Stimulated activated effector memory CD8-positive, alpha-beta T cell treated with anti-CD3 and anti-CD28 coated beads, Interleukin-12 subunit alpha, Interleukin-12 subunit beta, amount 100 ng/mL, for 72 hours (primary cell): ENCODE measurements at regions not wholly inside any gene's neighbourhood (a gene's known extent, or its start where the extent isn't known, plus 50 kb on each side); places are given as distances from the start of the nearest gene placed in this dataset.
"Not testable (repeated sequence)": the region's sequence is repeated elsewhere in the genome, so short reads cannot be mapped to it uniquely, and the experiment has no call there.

Experiments
- ATAC-seq: fragments of 150-1000 bp; cut with Tn5 transposase; 2 replicates; pipeline ENCODE4 v1.10.0; 2021
- DNase-seq, 2 donors: peaks; one replicate each; pipeline ENCODE4 v3.0.0; 2021 to 2022; ENCODE audit warnings: low spot score in 2 of 2
- H3K27ac Mint-ChIP-seq: one replicate; pipeline ENCODE4 v1.8.0; 2022; ENCODE audit warnings: mild to moderate bottlenecking, mixed read lengths
- H3K36me3 Mint-ChIP-seq: one replicate; pipeline ENCODE4 v1.8.0; 2022; ENCODE audit warnings: mild to moderate bottlenecking, mixed read lengths
- H3K4me1 Mint-ChIP-seq: one replicate; pipeline ENCODE4 v1.8.0; 2022; ENCODE audit warnings: mixed read lengths
- H3K4me3 Mint-ChIP-seq: one replicate; pipeline ENCODE4 v1.8.0; 2022; ENCODE audit warnings: mild to moderate bottlenecking, mixed read lengths
- H3K9me3 Mint-ChIP-seq: one replicate; pipeline ENCODE4 v1.8.0; 2022; ENCODE audit warnings: mixed read lengths

GRCh38 chr17:36845916-36846315 is 91.4 kb upstream of the LHX1 start:
- H3K36me3 Mint-ChIP-seq: no peaks in the 10 kb centered on the region

GRCh38 chr17:36846410-36847292 is 90.6 kb upstream of the LHX1 start:
- DNase-seq (no peak), ATAC-seq (no peak)
- peaks cover 26% of the 10 kb centered on the region for H3K4me1 Mint-ChIP-seq
- H3K9me3 Mint-ChIP-seq: no peaks in the 10 kb centered on the region
- H3K36me3 Mint-ChIP-seq: no peaks in the 10 kb centered on the region
- H3K27ac Mint-ChIP-seq: no peak overlapping the region
- no peak overlapping the region for H3K4me3 Mint-ChIP-seq

More at GRCh38 chr17:36845916-36846315, 91.4 kb upstream of the LHX1 start:
- no peak for ATAC-seq
- Mint-ChIP-seq H3K4me1 (peaks cover 22% of the 10 kb centered on the region), H3K27ac (no peak overlapping the region), H3K4me3 (no peak overlapping the region), H3K9me3 (no peaks in the 10 kb centered on the region)
- no peak for DNase-seq

GRCh38 chr17:36848008-36848902 is 89.0 kb upstream of the LHX1 start:
- peaks cover 26% of the 10 kb centered on the region for H3K4me1 Mint-ChIP-seq
- H3K4me3 Mint-ChIP-seq: no peak overlapping the region
- no peaks in the 10 kb centered on the region for H3K36me3 Mint-ChIP-seq
- H3K27ac Mint-ChIP-seq: no peak overlapping the region
- ATAC-seq: no peak
- no peak for DNase-seq
- no peaks in the 10 kb centered on the region for H3K9me3 Mint-ChIP-seq

- not testable (repeated sequence) for ATAC-seq, H3K36me3 Mint-ChIP-seq, H3K9me3 Mint-ChIP-seq, H3K4me3 Mint-ChIP-seq, H3K27ac Mint-ChIP-seq, DNase-seq
- peaks cover 21% of the 10 kb centered on the region for H3K4me1 Mint-ChIP-seq
Measured at GRCh38 chr17:36849020-36849419, 88.3 kb upstream of the LHX1 start.

- peak overlapping the region; percentile 56 for H3K27ac Mint-ChIP-seq
- peak; percentile 74 for ATAC-seq
- peak overlapping the region; percentile 47 for H3K4me3 Mint-ChIP-seq
- no peaks in the 10 kb centered on the region for H3K9me3 Mint-ChIP-seq
- no peaks in the 10 kb centered on the region for H3K36me3 Mint-ChIP-seq
- peaks cover 19% of the 10 kb centered on the region for H3K4me1 Mint-ChIP-seq
- peak; percentile 14 to 64 for DNase-seq
Measured at GRCh38 chr17:36849871-36850348, 87.4 kb upstream of the LHX1 start.

GRCh38 chr17:36850790-36851189 is 86.5 kb upstream of the LHX1 start:
- peak overlapping the region; percentile 47 for H3K4me3 Mint-ChIP-seq
- peaks cover 19% of the 10 kb centered on the region for H3K4me1 Mint-ChIP-seq
- DNase-seq (no peak), ATAC-seq (peak; percentile 55)
- H3K36me3 Mint-ChIP-seq: no peaks in the 10 kb centered on the region
- H3K27ac Mint-ChIP-seq: no peak overlapping the region
- no peaks in the 10 kb centered on the region for H3K9me3 Mint-ChIP-seq

GRCh38 chr17:36851250-36851649 is 86.0 kb upstream of the LHX1 start:
- Mint-ChIP-seq H3K36me3 (no peaks in the 10 kb centered on the region), H3K4me1 (peaks cover 19% of the 10 kb centered on the region), H3K4me3 (no peak overlapping the region), H3K9me3 (no peaks in the 10 kb centered on the region), H3K27ac (no peak overlapping the region)
- no peak for ATAC-seq
- DNase-seq: no peak

GRCh38 chr17:36852478-36852877 is 84.8 kb upstream of the LHX1 start:
- not testable (repeated sequence) for H3K9me3 Mint-ChIP-seq, ATAC-seq, H3K4me3 Mint-ChIP-seq

GRCh38 chr17:36854982-36855381 is 82.3 kb upstream of the LHX1 start:
- DNase-seq (no peak), ATAC-seq (no peak)
- Mint-ChIP-seq H3K27ac (no peak overlapping the region), H3K9me3 (no peaks in the 10 kb centered on the region), H3K4me3 (no peak overlapping the region), H3K36me3 (no peaks in the 10 kb centered on the region), H3K4me1 (peaks cover 13% of the 10 kb centered on the region)

More at GRCh38 chr17:36852478-36852877, 84.8 kb upstream of the LHX1 start:
- not testable (repeated sequence) for H3K36me3 Mint-ChIP-seq, DNase-seq, H3K27ac Mint-ChIP-seq
- peaks cover 19% of the 10 kb centered on the region for H3K4me1 Mint-ChIP-seq

- H3K36me3 Mint-ChIP-seq: no peaks in the 10 kb centered on the region
- H3K4me3 Mint-ChIP-seq: no peak overlapping the region
- peaks cover 9% of the 10 kb centered on the region for H3K4me1 Mint-ChIP-seq
- no peak overlapping the region for H3K27ac Mint-ChIP-seq
- H3K9me3 Mint-ChIP-seq: no peaks in the 10 kb centered on the region
- DNase-seq (no peak), ATAC-seq (no peak)
Measured at GRCh38 chr17:36855459-36855858, 81.8 kb upstream of the LHX1 start.

GRCh38 chr17:36856222-36856621 is 81.1 kb upstream of the LHX1 start:
- ATAC-seq: no peak
- no peaks in the 10 kb centered on the region for H3K9me3 Mint-ChIP-seq
- no peak overlapping the region for H3K4me3 Mint-ChIP-seq
- no peak overlapping the region for H3K27ac Mint-ChIP-seq
- H3K4me1 Mint-ChIP-seq: peaks cover 1% of the 10 kb centered on the region
- DNase-seq: no peak
- H3K36me3 Mint-ChIP-seq: no peaks in the 10 kb centered on the region

GRCh38 chr17:36856903-36857381 is 80.3 kb upstream of the LHX1 start:
- H3K27ac Mint-ChIP-seq: no peak overlapping the region
- no peak overlapping the region for H3K4me3 Mint-ChIP-seq
- H3K4me1 Mint-ChIP-seq: no peaks in the 10 kb centered on the region
- H3K36me3 Mint-ChIP-seq: no peaks in the 10 kb centered on the region
- ATAC-seq (no peak), DNase-seq (no peak)
- no peaks in the 10 kb centered on the region for H3K9me3 Mint-ChIP-seq

- ATAC-seq (no peak), DNase-seq (no peak)
- H3K27ac Mint-ChIP-seq: no peak overlapping the region
- no peaks in the 10 kb centered on the region for H3K36me3 Mint-ChIP-seq
- H3K4me3 Mint-ChIP-seq: no peak overlapping the region
- no peaks in the 10 kb centered on the region for H3K4me1 Mint-ChIP-seq
- H3K9me3 Mint-ChIP-seq: no peaks in the 10 kb centered on the region
Measured at GRCh38 chr17:36857698-36858097, 79.6 kb upstream of the LHX1 start.

GRCh38 chr17:36858119-36859002 is 78.9 kb upstream of the LHX1 start:
- no peak for ATAC-seq

GRCh38 chr17:36859003-36859300 is 78.3 kb upstream of the LHX1 start:
- H3K4me3 Mint-ChIP-seq: no peak overlapping the region
- H3K36me3 Mint-ChIP-seq: no peaks in the 10 kb centered on the region
- H3K9me3 Mint-ChIP-seq: no peaks in the 10 kb centered on the region
- ATAC-seq: no peak
- H3K4me1 Mint-ChIP-seq: no peaks in the 10 kb centered on the region
- no peak overlapping the region for H3K27ac Mint-ChIP-seq
- DNase-seq: no peak

More at GRCh38 chr17:36858119-36859002, 78.9 kb upstream of the LHX1 start:
- no peaks in the 10 kb centered on the region for H3K36me3 Mint-ChIP-seq
- H3K9me3 Mint-ChIP-seq: no peaks in the 10 kb centered on the region
- H3K27ac Mint-ChIP-seq: no peak overlapping the region
- H3K4me1 Mint-ChIP-seq: no peaks in the 10 kb centered on the region
- no peak for DNase-seq
- no peak overlapping the region for H3K4me3 Mint-ChIP-seq
